NCI-H2227 treated with DMSO at 0.1 percent for 48 hours (cell line): ENCODE measurements at regions not wholly inside any gene's neighbourhood (a gene's known extent, or its start where the extent isn't known, plus 50 kb on each side); places are given as distances from the start of the nearest gene placed in this dataset.

Source experiments
- DNase-seq: peaks from one replicate; lab custom pipeline; 2025; lab: John Stamatoyannopoulos, UW

- DNase-seq, result no peak
Measured at GRCh38 chr12:41888285-41888684, 256.4 kb downstream of the GXYLT1 start.

- DNase-seq, result no peak
Measured at GRCh38 chr12:41881891-41882805, 262.5 kb downstream of the GXYLT1 start.

- no peak for DNase-seq
Measured at GRCh38 chr12:41869432-41869831, 275.2 kb downstream of the GXYLT1 start.

GRCh38 chr12:41866878-41867430 lies 277.7 kb downstream of the GXYLT1 start:
- DNase-seq, result no peak

GRCh38 chr12:41856228-41856627 lies 288.4 kb downstream of the GXYLT1 start:
- DNase-seq, result no peak

- no peak for DNase-seq
Measured at GRCh38 chr12:41850046-41850445, 294.6 kb downstream of the GXYLT1 start.

GRCh38 chr12:41846718-41847117 lies 298.0 kb downstream of the GXYLT1 start:
- DNase-seq, result no peak

- no peak for DNase-seq
Measured at GRCh38 chr12:41836416-41836815, 308.3 kb downstream of the GXYLT1 start.

GRCh38 chr12:41835556-41835955 lies 309.1 kb downstream of the GXYLT1 start:
- no peak for DNase-seq

- no peak for DNase-seq
Measured at GRCh38 chr12:41819948-41820347, 324.7 kb downstream of the GXYLT1 start.

GRCh38 chr12:41804026-41804425 lies 340.6 kb downstream of the GXYLT1 start:
- no peak for DNase-seq

GRCh38 chr12:41802803-41803202 lies 341.9 kb downstream of the GXYLT1 start:
- DNase-seq, result no peak

GRCh38 chr12:41801261-41801660 lies 343.4 kb downstream of the GXYLT1 start:
- no peak for DNase-seq

- DNase-seq, result no peak
Measured at GRCh38 chr12:41799671-41800070, 345.0 kb downstream of the GXYLT1 start.

- DNase-seq, result no peak
Measured at GRCh38 chr12:41795910-41796309, 348.8 kb downstream of the GXYLT1 start.

- no peak for DNase-seq
Measured at GRCh38 chr12:41795051-41795600, 349.5 kb downstream of the GXYLT1 start.

GRCh38 chr12:41794336-41794735 lies 350.3 kb downstream of the GXYLT1 start:
- DNase-seq, result peak; percentile 3

- no peak for DNase-seq
Measured at GRCh38 chr12:41784957-41785356, 359.7 kb downstream of the GXYLT1 start.

GRCh38 chr12:41778934-41779333 lies 365.7 kb downstream of the GXYLT1 start:
- DNase-seq, result no peak

GRCh38 chr12:41777064-41777790 lies 367.4 kb downstream of the GXYLT1 start:
- DNase-seq, result no peak

GRCh38 chr12:41772478-41772877 lies 372.2 kb downstream of the GXYLT1 start:
- DNase-seq, result no peak

- no peak for DNase-seq
Measured at GRCh38 chr12:41769810-41770209, 374.9 kb downstream of the GXYLT1 start.

- DNase-seq, result no peak
Measured at GRCh38 chr12:41768456-41768855, 376.2 kb downstream of the GXYLT1 start.
